MM.1S (cell line): ENCODE measurements at regions not wholly inside any gene's neighbourhood (a gene's known extent, or its start where the extent isn't known, plus 50 kb on each side); places are given as distances from the start of the nearest gene placed in this dataset.

Experiments
- CTCF ChIP-seq: fragments of 300-600 bp; sonication (generic); IDR thresholded peaks from 2 replicates; pipeline ENCODE4 v1.5.1; 2016; ENCODE audit warnings: antibody characterized with exemption, low read length, mixed read lengths
- EZH2 ChIP-seq: fragments of 300-600 bp; sonication (generic); optimal IDR thresholded peaks from 2 replicates; pipeline ENCODE3; 2017; ENCODE audit warnings: low read depth, mild to moderate bottlenecking, antibody characterized with exemption, low read length, mixed read lengths

- TF ChIP-seq CTCF = no peak
- no peak for TF ChIP-seq EZH2
These were observed 328.0 kb upstream of the MDFIC2 start for GRCh38 chr3:70640481-70640880.
